ENCODE measurements at regions not wholly inside any gene's neighbourhood (a gene's known extent, or its start where the extent isn't known, plus 50 kb on each side); places are given as distances from the start of the nearest gene placed in this dataset.

GRCh38 chr3:25097023-25097422 is 331.0 kb upstream of the RARB start:
- no peaks in the 10 kb centered on the region for H3K9me3 ChIP-seq (ENCODE audit: low read length)
- no peaks in the 10 kb centered on the region for H4K20me1 ChIP-seq (ENCODE audit: insufficient read depth)
- TF ChIP-seq EP300 (conservative IDR thresholded peaks at IDR 0.05; ENCODE audit: poor library complexity, severe bottlenecking) (no peak), MXI1 (conservative IDR thresholded peaks at IDR 0.05; ENCODE audit: poor library complexity, severe bottlenecking) (no peak), RAD21 (conservative IDR thresholded peaks at IDR 0.05) (no peak), TAF1 (IDR thresholded peaks at IDR 0.05; ENCODE audit: low read depth) (no peak), EZH2 (IDR thresholded peaks at IDR 0.05; ENCODE audit: borderline replicate concordance, insufficient read depth, low read length, poor library complexity, severe bottlenecking) (no peak), SMC3 (conservative IDR thresholded peaks at IDR 0.05; ENCODE audit: poor library complexity) (no peak), REST (IDR thresholded peaks at IDR 0.05; ENCODE audit: borderline replicate concordance) (no peak), POLR2AphosphoS5 (IDR thresholded peaks at IDR 0.05) (no peak)
- TF ChIP-seq, protein P1, sequence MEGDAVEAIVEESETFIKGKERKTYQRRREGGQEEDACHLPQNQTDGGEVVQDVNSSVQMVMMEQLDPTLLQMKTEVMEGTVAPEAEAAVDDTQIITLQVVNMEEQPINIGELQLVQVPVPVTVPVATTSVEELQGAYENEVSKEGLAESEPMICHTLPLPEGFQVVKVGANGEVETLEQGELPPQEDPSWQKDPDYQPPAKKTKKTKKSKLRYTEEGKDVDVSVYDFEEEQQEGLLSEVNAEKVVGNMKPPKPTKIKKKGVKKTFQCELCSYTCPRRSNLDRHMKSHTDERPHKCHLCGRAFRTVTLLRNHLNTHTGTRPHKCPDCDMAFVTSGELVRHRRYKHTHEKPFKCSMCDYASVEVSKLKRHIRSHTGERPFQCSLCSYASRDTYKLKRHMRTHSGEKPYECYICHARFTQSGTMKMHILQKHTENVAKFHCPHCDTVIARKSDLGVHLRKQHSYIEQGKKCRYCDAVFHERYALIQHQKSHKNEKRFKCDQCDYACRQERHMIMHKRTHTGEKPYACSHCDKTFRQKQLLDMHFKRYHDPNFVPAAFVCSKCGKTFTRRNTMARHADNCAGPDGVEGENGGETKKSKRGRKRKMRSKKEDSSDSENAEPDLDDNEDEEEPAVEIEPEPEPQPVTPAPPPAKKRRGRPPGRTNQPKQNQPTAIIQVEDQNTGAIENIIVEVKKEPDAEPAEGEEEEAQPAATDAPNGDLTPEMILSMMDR (IDR thresholded peaks at IDR 0.05; ENCODE audit: poor library complexity, severe bottlenecking) = no peak
- no peaks in the 10 kb centered on the region for H3K9me2 ChIP-seq (ENCODE audit: insufficient read depth, low read length)
- H3K36me3 ChIP-seq (ENCODE audit: insufficient read depth, low read length) = no peaks in the 10 kb centered on the region
- no peaks in the 10 kb centered on the region for H3K79me2 ChIP-seq (replicated peaks; ENCODE audit: insufficient read depth, low read length)
- no peak overlapping the region for H3K4me3 ChIP-seq (ENCODE audit: low read length)
- no peaks in the 10 kb centered on the region for H3K27me3 ChIP-seq (ENCODE audit: insufficient read depth, low read depth, low read length)
- H3K27ac ChIP-seq (ENCODE audit: low read length) = no peak overlapping the region
- H3K4me2 ChIP-seq (ENCODE audit: low read length) = no peak overlapping the region
- H3K9ac ChIP-seq (ENCODE audit: low read length) = no peak overlapping the region
- no peak overlapping the region for H2AFZ ChIP-seq (ENCODE audit: low read depth, low read length)
- no peaks in the 10 kb centered on the region for H3F3A ChIP-seq (ENCODE audit: insufficient read depth, low read length, poor library complexity, severe bottlenecking)

- Histone ChIP-seq H3K27ac (ENCODE audit: low read length) (no peak overlapping the region), H3F3A (ENCODE audit: insufficient read depth, low read length, poor library complexity, severe bottlenecking) (no peaks in the 10 kb centered on the region), H3K9ac (ENCODE audit: low read length) (no peak overlapping the region), H3K36me3 (ENCODE audit: insufficient read depth, low read length) (no peaks in the 10 kb centered on the region), H3K79me2 (replicated peaks; ENCODE audit: insufficient read depth, low read length) (no peaks in the 10 kb centered on the region), H3K9me3 (ENCODE audit: low read length) (no peaks in the 10 kb centered on the region), H3K27me3 (ENCODE audit: insufficient read depth, low read depth, low read length) (no peaks in the 10 kb centered on the region), H3K4me2 (ENCODE audit: low read length) (no peak overlapping the region), H3K4me3 (ENCODE audit: low read length) (no peak overlapping the region), H3K9me2 (ENCODE audit: insufficient read depth, low read length) (no peaks in the 10 kb centered on the region), H2AFZ (ENCODE audit: low read depth, low read length) (no peak overlapping the region), H4K20me1 (ENCODE audit: insufficient read depth) (no peaks in the 10 kb centered on the region)
- TF ChIP-seq MXI1 (conservative IDR thresholded peaks at IDR 0.05; ENCODE audit: poor library complexity, severe bottlenecking) (no peak), EP300 (conservative IDR thresholded peaks at IDR 0.05; ENCODE audit: poor library complexity, severe bottlenecking) (no peak), REST (IDR thresholded peaks at IDR 0.05; ENCODE audit: borderline replicate concordance) (no peak), SMC3 (conservative IDR thresholded peaks at IDR 0.05; ENCODE audit: poor library complexity) (no peak)
Measured at GRCh38 chr3:25099666-25100065, 328.4 kb upstream of the RARB start.
